ENCODE measurements at regions not wholly inside any gene's neighbourhood (a gene's known extent, or its start where the extent isn't known, plus 50 kb on each side); places are given as distances from the start of the nearest gene placed in this dataset.

GRCh38 chr10:78774999-78775711, 293.6 kb upstream of the ZMIZ1 start:
- TF ChIP-seq FOXP2 (optimal IDR thresholded peaks at IDR 0.05; ENCODE audit: borderline replicate concordance, extremely low read depth, extremely low read length, insufficient read depth) (no peak), POLR2AphosphoS5 (IDR thresholded peaks at IDR 0.05; ENCODE audit: low read depth, low read length) (no peak), SIN3A (IDR thresholded peaks at IDR 0.05; ENCODE audit: borderline replicate concordance, insufficient read depth, low read length) (no peak), REST (IDR thresholded peaks at IDR 0.05; ENCODE audit: insufficient read depth in 1 of 2, low read depth in 2 of 2, low read length in 2 of 2) (no peak), TAF1 (IDR thresholded peaks at IDR 0.05; ENCODE audit: borderline replicate concordance, insufficient read depth, low read length) (no peak)

GRCh38 chr10:78775891-78776290, 292.9 kb upstream of the ZMIZ1 start:
- TF ChIP-seq SIN3A (IDR thresholded peaks at IDR 0.05; ENCODE audit: borderline replicate concordance, insufficient read depth, low read length) (no peak), TAF1 (IDR thresholded peaks at IDR 0.05; ENCODE audit: borderline replicate concordance, insufficient read depth, low read length) (no peak)

- TF ChIP-seq POLR2AphosphoS5 (IDR thresholded peaks at IDR 0.05; ENCODE audit: low read depth, low read length) = no peak
- no peak for TF ChIP-seq SIN3A (IDR thresholded peaks at IDR 0.05; ENCODE audit: borderline replicate concordance, insufficient read depth, low read length)
These were observed 292.0 kb upstream of the ZMIZ1 start for GRCh38 chr10:78776756-78777155.

- TF ChIP-seq POLR2AphosphoS5 (IDR thresholded peaks at IDR 0.05; ENCODE audit: low read depth, low read length) = no peak
- no peak for TF ChIP-seq REST (IDR thresholded peaks at IDR 0.05; ENCODE audit: insufficient read depth in 1 of 2, low read depth in 2 of 2, low read length in 2 of 2)
- TF ChIP-seq TAF1 (IDR thresholded peaks at IDR 0.05; ENCODE audit: borderline replicate concordance, insufficient read depth, low read length) = no peak
- no peak for TF ChIP-seq FOXP2 (optimal IDR thresholded peaks at IDR 0.05; ENCODE audit: borderline replicate concordance, extremely low read depth, extremely low read length, insufficient read depth)
- no peak for TF ChIP-seq SIN3A (IDR thresholded peaks at IDR 0.05; ENCODE audit: borderline replicate concordance, insufficient read depth, low read length)
These were observed 291.3 kb upstream of the ZMIZ1 start for GRCh38 chr10:78777466-78777865.

GRCh38 chr10:78777867-78778266, 290.9 kb upstream of the ZMIZ1 start:
- TF ChIP-seq SIN3A (IDR thresholded peaks at IDR 0.05; ENCODE audit: borderline replicate concordance, insufficient read depth, low read length) (no peak), FOXP2 (optimal IDR thresholded peaks at IDR 0.05; ENCODE audit: borderline replicate concordance, extremely low read depth, extremely low read length, insufficient read depth) (no peak), TAF1 (IDR thresholded peaks at IDR 0.05; ENCODE audit: borderline replicate concordance, insufficient read depth, low read length) (no peak), REST (IDR thresholded peaks at IDR 0.05; ENCODE audit: insufficient read depth in 1 of 2, low read depth in 2 of 2, low read length in 2 of 2) (no peak), POLR2AphosphoS5 (IDR thresholded peaks at IDR 0.05; ENCODE audit: low read depth, low read length) (no peak)

- TF ChIP-seq FOXP2 (optimal IDR thresholded peaks at IDR 0.05; ENCODE audit: borderline replicate concordance, extremely low read depth, extremely low read length, insufficient read depth) = no peak
- no peak for TF ChIP-seq REST (IDR thresholded peaks at IDR 0.05; ENCODE audit: insufficient read depth in 1 of 2, low read depth in 2 of 2, low read length in 2 of 2)
- TF ChIP-seq SIN3A (IDR thresholded peaks at IDR 0.05; ENCODE audit: borderline replicate concordance, insufficient read depth, low read length) = no peak
These were observed 290.1 kb upstream of the ZMIZ1 start for GRCh38 chr10:78778444-78779338.
